Muscle of back (tissue), 3 donors: ENCODE measurements at regions not wholly inside any gene's neighbourhood (a gene's known extent, or its start where the extent isn't known, plus 50 kb on each side); places are given as distances from the start of the nearest gene placed in this dataset.
"Not testable (repeated sequence)": the region's sequence is repeated elsewhere in the genome, so short reads cannot be mapped to it uniquely, and the experiment has no call there.

ENCODE experiments used
- DNase-seq, 3 donors: peaks; one replicate each; pipeline versions ENCODE4 v3.0.0 to v3.0.0-alpha.2; 2013

DNA sequence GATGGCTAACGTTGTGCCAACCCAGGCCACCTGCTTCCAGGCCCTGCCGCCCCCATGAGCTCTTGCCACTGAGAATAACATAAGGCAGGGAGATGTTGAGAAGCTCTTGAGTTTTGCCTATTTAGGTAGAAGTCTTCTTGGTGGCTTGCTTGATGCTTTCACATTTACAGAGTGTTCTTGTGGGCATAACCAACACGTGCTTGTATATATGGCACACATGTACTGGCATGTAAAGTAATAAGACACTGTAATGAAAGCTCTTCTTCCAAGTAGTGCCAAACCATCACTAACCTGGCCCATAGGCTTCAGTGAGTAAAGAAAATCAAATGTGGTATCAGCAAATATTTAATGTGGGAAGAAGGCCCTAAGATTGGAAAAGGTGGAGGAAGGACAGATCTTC, 146.9 kb upstream of the CITED2 start:
- DNase-seq: no peak

GRCh38 chr6:139520321-139520768, 145.9 kb upstream of the CITED2 start:
- no peak for DNase-seq

DNA sequence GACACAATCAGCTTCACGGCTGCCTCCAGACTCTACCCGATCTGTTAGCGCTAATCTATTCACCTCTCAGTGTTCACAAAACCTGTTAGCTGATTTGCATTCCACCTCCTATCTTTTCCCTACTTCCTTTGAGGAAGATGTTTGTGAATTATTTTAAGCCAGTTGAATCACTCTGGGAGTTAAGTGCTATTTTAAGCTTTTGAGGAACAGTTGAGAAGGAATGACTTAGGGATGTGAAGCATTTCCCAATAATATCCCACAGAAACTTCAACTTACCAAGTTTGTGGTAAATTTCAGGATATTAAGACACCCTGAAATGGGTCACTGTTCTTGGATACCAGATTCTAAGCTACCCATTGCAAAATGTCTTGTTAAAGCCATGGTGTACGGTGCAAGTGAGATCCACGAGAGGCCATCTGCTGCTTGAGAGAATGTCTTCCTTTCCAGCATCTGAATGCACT, 145.2 kb upstream of the CITED2 start:
- peak in 1 of 3 donors; percentile 36 for DNase-seq

- DNase-seq: no peak
These were observed 144.6 kb upstream of the CITED2 start for GRCh38 chr6:139519097-139519496.

DNA sequence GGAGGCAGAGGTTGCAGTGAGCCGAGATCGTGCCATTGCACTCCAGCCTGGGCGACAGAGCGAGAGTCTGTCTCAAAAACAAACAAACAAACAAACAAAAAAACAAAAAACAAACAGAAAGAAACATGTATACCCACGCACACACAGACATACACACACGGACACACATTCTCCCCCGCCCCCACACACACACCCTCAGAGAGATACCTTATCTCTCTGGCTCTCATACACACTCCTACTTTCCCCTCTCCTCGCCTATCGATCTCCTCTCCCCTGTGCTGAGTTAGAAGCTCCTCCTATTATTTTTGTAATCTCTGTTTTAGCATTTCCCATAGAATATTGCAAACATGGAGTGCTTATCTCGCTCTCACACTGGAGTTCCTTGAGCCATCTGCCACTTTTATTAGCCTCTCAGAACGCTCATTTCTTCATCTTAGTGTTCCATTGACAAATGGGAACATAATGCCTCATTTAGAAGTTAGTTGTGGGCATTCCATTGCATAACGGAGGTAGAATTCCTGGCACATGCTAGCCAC, 144.2 kb upstream of the CITED2 start:
- no peak for DNase-seq

GRCh38 chr6:139517998-139518555, 143.6 kb upstream of the CITED2 start:
- not testable (repeated sequence) for DNase-seq

- DNase-seq: peak in 1 of 3 donors; percentile 37
These were observed 141.1 kb upstream of the CITED2 start for GRCh38 chr6:139515511-139515910.

- no peak for DNase-seq
These were observed 140.4 kb upstream of the CITED2 start for GRCh38 chr6:139514819-139515218.

DNA sequence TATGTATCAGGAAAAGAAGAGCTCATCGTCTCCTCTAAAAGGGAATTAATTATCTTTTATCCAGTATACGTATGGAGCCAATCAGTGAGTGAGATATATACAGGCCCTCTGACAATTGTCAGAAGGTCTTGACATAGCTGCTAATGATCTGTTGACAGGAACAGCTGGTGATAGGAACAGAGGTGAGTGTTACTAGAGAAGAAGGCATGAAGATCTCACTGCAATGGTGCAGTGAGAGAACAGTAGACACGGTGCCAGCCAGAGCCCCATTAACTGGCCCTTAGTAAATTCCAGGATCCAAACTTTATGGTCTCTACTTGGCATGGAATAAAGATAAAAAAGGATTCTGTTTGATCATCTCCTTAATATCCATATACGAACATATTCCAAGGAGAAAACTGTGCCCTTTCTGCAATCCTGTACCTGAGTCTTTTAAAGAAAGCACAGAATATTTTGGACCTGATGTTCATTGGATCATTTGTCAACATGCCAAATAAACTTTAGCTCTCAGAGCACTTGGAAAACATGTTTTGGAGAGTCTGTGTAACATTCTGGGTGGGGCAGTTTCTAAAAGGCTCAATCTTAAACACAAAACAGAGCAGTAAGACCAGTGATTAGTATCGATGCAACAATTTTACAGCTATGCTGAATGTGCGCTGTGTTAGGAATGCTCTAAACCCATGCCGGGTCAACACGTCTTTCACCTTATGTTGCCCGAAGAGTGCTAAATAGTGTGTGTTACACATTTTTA, 135.8 kb upstream of the CITED2 start:
- peak in 1 of 3 donors; percentile 45 for DNase-seq

DNA sequence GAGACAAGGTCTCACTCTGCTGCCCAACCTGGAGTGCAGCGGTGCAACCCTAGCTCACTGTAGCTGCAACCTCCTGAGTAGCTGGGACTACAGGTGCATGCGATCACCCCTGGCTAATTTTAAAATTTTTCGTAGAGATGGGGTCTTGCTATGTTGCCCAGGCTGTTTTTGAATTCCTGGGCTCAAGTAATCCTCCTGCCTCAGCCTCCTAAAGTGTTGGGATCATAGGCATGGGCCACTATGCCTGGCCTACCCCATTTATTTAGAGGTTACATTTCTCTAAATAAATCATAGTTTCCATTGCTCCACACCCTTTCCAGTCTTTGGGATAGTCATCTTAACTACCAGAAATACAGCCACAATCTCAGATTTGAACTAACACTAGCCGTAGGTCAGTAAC, 134.7 kb upstream of the CITED2 start:
- no peak for DNase-seq

- no peak for DNase-seq
These were observed 134.1 kb upstream of the CITED2 start for GRCh38 chr6:139508576-139508975.

GRCh38 chr6:139508023-139508422, 133.6 kb upstream of the CITED2 start:
- DNase-seq: no peak

DNA sequence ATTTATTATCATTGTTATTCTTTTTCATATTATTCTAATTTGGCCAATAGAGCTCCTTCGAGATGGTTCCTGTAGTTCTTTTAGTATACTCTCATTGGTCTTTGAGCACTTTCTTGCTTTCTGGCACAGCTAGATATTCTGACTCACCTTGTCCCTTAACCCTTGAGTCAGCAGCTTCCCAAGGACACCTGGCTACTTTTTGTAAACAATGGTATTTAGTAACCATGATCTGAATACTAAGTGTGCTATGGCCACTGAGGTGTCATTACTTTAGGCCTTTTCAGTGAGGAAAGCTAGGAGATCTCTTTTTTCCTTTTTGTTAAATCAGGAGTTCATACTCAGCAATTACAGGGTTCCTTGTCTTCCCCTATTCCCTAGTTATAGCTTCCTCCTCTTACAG, 126.5 kb upstream of the CITED2 start:
- DNase-seq: no peak

GRCh38 chr6:139498715-139499114, 124.3 kb upstream of the CITED2 start:
- no peak for DNase-seq

- no peak for DNase-seq
These were observed 123.0 kb upstream of the CITED2 start for GRCh38 chr6:139497345-139497961.

DNA sequence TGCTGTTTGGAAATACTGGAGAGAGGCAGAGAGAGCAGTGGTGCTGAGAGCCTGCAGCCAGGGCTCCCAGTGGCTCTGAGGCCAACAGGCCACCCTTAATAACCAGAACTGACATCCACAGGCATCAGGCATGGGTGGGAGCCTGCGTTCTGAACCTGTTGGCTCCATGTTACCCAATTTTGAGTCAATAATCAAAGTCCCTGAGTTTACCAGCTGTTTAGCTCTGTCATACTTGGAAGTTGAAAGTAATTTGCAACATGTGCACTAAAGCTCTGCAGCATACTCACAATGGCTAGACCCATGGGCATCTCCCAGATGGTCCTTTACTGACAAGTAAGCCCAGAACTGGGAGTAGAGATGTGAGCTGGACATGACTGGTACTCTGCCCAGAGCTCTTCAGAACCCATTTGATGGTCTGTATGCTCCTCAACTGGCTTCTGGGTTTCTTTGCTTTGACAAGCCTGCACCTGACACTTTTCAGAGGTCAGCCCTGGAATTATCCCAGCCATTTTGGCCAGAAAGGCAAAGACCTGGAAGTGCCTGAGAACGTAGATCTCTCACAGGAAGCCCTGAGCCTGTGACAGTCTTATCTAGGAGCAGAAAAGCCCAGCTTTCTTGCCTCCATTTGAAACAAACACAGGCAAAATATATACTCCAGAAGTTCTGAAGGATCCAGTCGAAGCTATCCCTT, 122.4 kb upstream of the CITED2 start:
- no peak for DNase-seq

GRCh38 chr6:139494376-139494990, 120.0 kb upstream of the CITED2 start:
- no peak for DNase-seq

DNA sequence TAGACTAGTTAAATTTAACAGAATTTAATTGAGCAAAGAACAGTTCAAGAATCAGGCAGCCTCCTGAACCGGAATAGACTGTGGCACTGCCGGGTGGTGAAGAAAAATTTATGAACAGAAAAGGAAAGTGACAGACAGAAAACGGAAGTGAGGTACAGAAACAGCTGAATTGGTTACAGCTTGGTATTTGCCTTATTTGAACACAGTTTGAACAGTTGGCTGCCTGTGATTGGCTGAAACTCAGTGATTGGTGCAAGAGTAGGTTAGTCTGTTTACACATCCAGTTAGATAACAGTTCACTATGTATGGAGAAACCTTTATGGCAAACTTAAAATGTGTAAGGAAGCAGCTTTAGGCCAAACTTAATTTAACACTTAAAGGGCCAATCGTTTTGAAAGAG, 116.0 kb upstream of the CITED2 start:
- DNase-seq: no peak

- no peak for DNase-seq
These were observed 112.0 kb upstream of the CITED2 start for GRCh38 chr6:139486476-139486799.

- no peak for DNase-seq
These were observed 111.5 kb upstream of the CITED2 start for GRCh38 chr6:139485742-139486475.

DNA sequence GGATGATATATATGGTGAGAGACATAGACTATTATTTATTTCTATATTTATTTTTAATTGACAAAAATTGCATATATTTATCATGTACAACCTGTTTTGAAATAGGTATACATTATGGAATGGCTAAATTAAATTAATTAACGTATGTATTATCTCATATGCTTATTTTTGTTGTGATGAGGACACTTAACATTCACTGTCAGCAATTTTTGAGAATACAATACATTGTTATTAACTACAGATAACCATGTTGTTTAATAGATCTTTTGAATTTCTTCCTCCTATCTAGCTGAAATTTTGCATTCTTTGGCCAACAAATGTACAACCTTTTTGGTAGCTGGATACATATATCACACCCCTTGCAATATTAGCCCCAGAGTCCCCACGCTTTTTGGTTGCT, 110.7 kb upstream of the CITED2 start:
- DNase-seq: no peak
